ENCODE measurements at regions not wholly inside any gene's neighbourhood (a gene's known extent, or its start where the extent isn't known, plus 50 kb on each side); places are given as distances from the start of the nearest gene placed in this dataset.
"Not testable (repeated sequence)": the region's sequence is repeated elsewhere in the genome, so short reads cannot be mapped to it uniquely, and the experiment has no call there.

- no peaks in the 10 kb centered on the region for H3K27me3 ChIP-seq (ENCODE audit: control insufficient read depth, insufficient read depth, low read length)
- no peaks in the 10 kb centered on the region for H3K36me3 ChIP-seq (ENCODE audit: control insufficient read depth, insufficient read depth, low read length)
- H3K4me3 ChIP-seq (ENCODE audit: low read length), result no peak overlapping the region
- no peaks in the 10 kb centered on the region for H3K4me1 ChIP-seq (ENCODE audit: control insufficient read depth, insufficient read depth, low read length)
- peaks cover 15% of the 10 kb centered on the region for H3K9me3 ChIP-seq (replicated peaks; ENCODE audit: control insufficient read depth, low read depth, low read length)
- WGBS (ENCODE audit: insufficient coverage), result 75% methylated on average over 2 of the region's 2 CpGs
- DNase-seq, result no peak
- H3K27ac ChIP-seq (ENCODE audit: low read length), result no peak overlapping the region
Observed at GRCh38 chr3:6655275-6655674, 205.6 kb upstream of the GRM7 start.

GRCh38 chr3:6657591-6657990 lies 203.3 kb upstream of the GRM7 start:
- Histone ChIP-seq H3K9me3 (replicated peaks; ENCODE audit: control insufficient read depth, low read depth, low read length) (peaks cover 14% of the 10 kb centered on the region), H3K4me1 (ENCODE audit: control insufficient read depth, insufficient read depth, low read length) (no peaks in the 10 kb centered on the region), H3K4me3 (ENCODE audit: low read length) (no peak overlapping the region), H3K27me3 (ENCODE audit: control insufficient read depth, insufficient read depth, low read length) (no peaks in the 10 kb centered on the region), H3K27ac (ENCODE audit: low read length) (no peak overlapping the region), H3K36me3 (ENCODE audit: control insufficient read depth, insufficient read depth, low read length) (no peaks in the 10 kb centered on the region)
- WGBS (ENCODE audit: insufficient coverage), result no CpG with 5 or more reads among the region's 2 CpGs
- no peak for DNase-seq

GRCh38 chr3:6667354-6667753 lies 193.6 kb upstream of the GRM7 start:
- H3K27me3 ChIP-seq (ENCODE audit: control insufficient read depth, insufficient read depth, low read length), result no peaks in the 10 kb centered on the region
- H3K9me3 ChIP-seq (replicated peaks; ENCODE audit: control insufficient read depth, low read depth, low read length), result peaks cover 5% of the 10 kb centered on the region
- 76% methylated on average over 2 of the region's 2 CpGs for WGBS (ENCODE audit: insufficient coverage)
- no peak for DNase-seq
- H3K36me3 ChIP-seq (ENCODE audit: control insufficient read depth, insufficient read depth, low read length), result no peaks in the 10 kb centered on the region
- no peak overlapping the region for H3K4me3 ChIP-seq (ENCODE audit: low read length)
- no peaks in the 10 kb centered on the region for H3K4me1 ChIP-seq (ENCODE audit: control insufficient read depth, insufficient read depth, low read length)
- no peak overlapping the region for H3K27ac ChIP-seq (ENCODE audit: low read length)

- Histone ChIP-seq H3K4me1 (ENCODE audit: control insufficient read depth, insufficient read depth, low read length) (no peaks in the 10 kb centered on the region), H3K27me3 (ENCODE audit: control insufficient read depth, insufficient read depth, low read length) (no peaks in the 10 kb centered on the region), H3K4me3 (ENCODE audit: low read length) (no peak overlapping the region), H3K36me3 (ENCODE audit: control insufficient read depth, insufficient read depth, low read length) (no peaks in the 10 kb centered on the region), H3K27ac (ENCODE audit: low read length) (no peak overlapping the region), H3K9me3 (replicated peaks; ENCODE audit: control insufficient read depth, low read depth, low read length) (peaks cover 8% of the 10 kb centered on the region)
- WGBS (ENCODE audit: insufficient coverage), result no CpG with 5 or more reads among the region's 1 CpG
- no peak for DNase-seq
Observed at GRCh38 chr3:6671363-6671762, 189.6 kb upstream of the GRM7 start.

- Histone ChIP-seq H3K4me3 (ENCODE audit: low read length) (no peak overlapping the region), H3K27me3 (ENCODE audit: control insufficient read depth, insufficient read depth, low read length) (no peaks in the 10 kb centered on the region), H3K27ac (ENCODE audit: low read length) (no peak overlapping the region), H3K4me1 (ENCODE audit: control insufficient read depth, insufficient read depth, low read length) (no peaks in the 10 kb centered on the region), H3K36me3 (ENCODE audit: control insufficient read depth, insufficient read depth, low read length) (no peaks in the 10 kb centered on the region), H3K9me3 (replicated peaks; ENCODE audit: control insufficient read depth, low read depth, low read length) (peaks cover 15% of the 10 kb centered on the region)
- no peak for DNase-seq
- 67% methylated on average over 4 of the region's 4 CpGs for WGBS (ENCODE audit: insufficient coverage)
Observed at GRCh38 chr3:6679510-6679909, 181.4 kb upstream of the GRM7 start.

- H3K27ac ChIP-seq (ENCODE audit: low read length), result no peak overlapping the region
- 40% methylated on average over 1 of the region's 3 CpGs for WGBS (ENCODE audit: insufficient coverage)
- no peaks in the 10 kb centered on the region for H3K4me1 ChIP-seq (ENCODE audit: control insufficient read depth, insufficient read depth, low read length)
- H3K9me3 ChIP-seq (replicated peaks; ENCODE audit: control insufficient read depth, low read depth, low read length), result peaks cover 13% of the 10 kb centered on the region
- no peak overlapping the region for H3K4me3 ChIP-seq (ENCODE audit: low read length)
- peak; percentile 2 for DNase-seq
- H3K36me3 ChIP-seq (ENCODE audit: control insufficient read depth, insufficient read depth, low read length), result no peaks in the 10 kb centered on the region
- H3K27me3 ChIP-seq (ENCODE audit: control insufficient read depth, insufficient read depth, low read length), result no peaks in the 10 kb centered on the region
Observed at GRCh38 chr3:6680119-6680806, 180.7 kb upstream of the GRM7 start.

- peaks cover 8% of the 10 kb centered on the region for H3K9me3 ChIP-seq (replicated peaks; ENCODE audit: control insufficient read depth, low read depth, low read length)
- no peaks in the 10 kb centered on the region for H3K36me3 ChIP-seq (ENCODE audit: control insufficient read depth, insufficient read depth, low read length)
- WGBS (ENCODE audit: insufficient coverage), result no CpG with 5 or more reads among the region's 3 CpGs
- H3K27ac ChIP-seq (ENCODE audit: low read length), result no peak overlapping the region
- H3K27me3 ChIP-seq (ENCODE audit: control insufficient read depth, insufficient read depth, low read length), result no peaks in the 10 kb centered on the region
- no peak for DNase-seq
- H3K4me3 ChIP-seq (ENCODE audit: low read length), result no peak overlapping the region
- H3K4me1 ChIP-seq (ENCODE audit: control insufficient read depth, insufficient read depth, low read length), result no peaks in the 10 kb centered on the region
Observed at GRCh38 chr3:6697285-6697684, 163.6 kb upstream of the GRM7 start.

- Histone ChIP-seq H3K4me3 (ENCODE audit: low read length) (no peak overlapping the region), H3K9me3 (replicated peaks; ENCODE audit: control insufficient read depth, low read depth, low read length) (peaks cover 8% of the 10 kb centered on the region), H3K27ac (ENCODE audit: low read length) (no peak overlapping the region), H3K4me1 (ENCODE audit: control insufficient read depth, insufficient read depth, low read length) (no peaks in the 10 kb centered on the region), H3K27me3 (ENCODE audit: control insufficient read depth, insufficient read depth, low read length) (no peaks in the 10 kb centered on the region), H3K36me3 (ENCODE audit: control insufficient read depth, insufficient read depth, low read length) (no peaks in the 10 kb centered on the region)
- DNase-seq, result no peak
- no CpG with 5 or more reads among the region's 6 CpGs for WGBS (ENCODE audit: insufficient coverage)
Observed at GRCh38 chr3:6697722-6698121, 163.2 kb upstream of the GRM7 start.

- H3K9me3 ChIP-seq (replicated peaks; ENCODE audit: control insufficient read depth, low read depth, low read length); H3K4me3 ChIP-seq (ENCODE audit: low read length); H3K27ac ChIP-seq (ENCODE audit: low read length); DNase-seq; H3K36me3 ChIP-seq (ENCODE audit: control insufficient read depth, insufficient read depth, low read length); H3K27me3 ChIP-seq (ENCODE audit: control insufficient read depth, insufficient read depth, low read length); H3K4me1 ChIP-seq (ENCODE audit: control insufficient read depth, insufficient read depth, low read length): not testable (repeated sequence)
- WGBS (ENCODE audit: insufficient coverage), result 60% methylated on average over 1 of the region's 5 CpGs
Observed at GRCh38 chr3:6704817-6705216, 156.1 kb upstream of the GRM7 start.

- WGBS (ENCODE audit: insufficient coverage), result no CpG with 5 or more reads among the region's 2 CpGs
- no peaks in the 10 kb centered on the region for H3K4me1 ChIP-seq (ENCODE audit: control insufficient read depth, insufficient read depth, low read length)
- H3K27me3 ChIP-seq (ENCODE audit: control insufficient read depth, insufficient read depth, low read length), result no peaks in the 10 kb centered on the region
- no peaks in the 10 kb centered on the region for H3K36me3 ChIP-seq (ENCODE audit: control insufficient read depth, insufficient read depth, low read length)
- no peak overlapping the region for H3K27ac ChIP-seq (ENCODE audit: low read length)
- H3K4me3 ChIP-seq (ENCODE audit: low read length), result no peak overlapping the region
- H3K9me3 ChIP-seq (replicated peaks; ENCODE audit: control insufficient read depth, low read depth, low read length), result no peaks in the 10 kb centered on the region
- no peak for DNase-seq
Observed at GRCh38 chr3:6706777-6707176, 154.1 kb upstream of the GRM7 start.

- DNase-seq, result no peak
- H3K27me3 ChIP-seq (ENCODE audit: control insufficient read depth, insufficient read depth, low read length), result no peaks in the 10 kb centered on the region
- 100% methylated on average over 4 of the region's 6 CpGs for WGBS (ENCODE audit: insufficient coverage)
Observed at GRCh38 chr3:6709178-6709577, 151.7 kb upstream of the GRM7 start.

More at GRCh38 chr3:6709178-6709577, 151.7 kb upstream of the GRM7 start:
- no peak overlapping the region for H3K4me3 ChIP-seq (ENCODE audit: low read length)
- no peaks in the 10 kb centered on the region for H3K4me1 ChIP-seq (ENCODE audit: control insufficient read depth, insufficient read depth, low read length)
- no peaks in the 10 kb centered on the region for H3K9me3 ChIP-seq (replicated peaks; ENCODE audit: control insufficient read depth, low read depth, low read length)
- H3K27ac ChIP-seq (ENCODE audit: low read length), result no peak overlapping the region
- H3K36me3 ChIP-seq (ENCODE audit: control insufficient read depth, insufficient read depth, low read length), result no peaks in the 10 kb centered on the region

Measured in muscle of leg (tissue), 3 donors.